ENCODE measurements at regions not wholly inside any gene's neighbourhood (a gene's known extent, or its start where the extent isn't known, plus 50 kb on each side); places are given as distances from the start of the nearest gene placed in this dataset.

GRCh38 chr1:68551459-68551858 is 54.6 kb upstream of the DEPDC1 start:
- CTCF ChIA-PET, result no interaction called here
- peaks cover 15% of the 10 kb centered on the region for H3K36me3 Mint-ChIP-seq

DNA sequence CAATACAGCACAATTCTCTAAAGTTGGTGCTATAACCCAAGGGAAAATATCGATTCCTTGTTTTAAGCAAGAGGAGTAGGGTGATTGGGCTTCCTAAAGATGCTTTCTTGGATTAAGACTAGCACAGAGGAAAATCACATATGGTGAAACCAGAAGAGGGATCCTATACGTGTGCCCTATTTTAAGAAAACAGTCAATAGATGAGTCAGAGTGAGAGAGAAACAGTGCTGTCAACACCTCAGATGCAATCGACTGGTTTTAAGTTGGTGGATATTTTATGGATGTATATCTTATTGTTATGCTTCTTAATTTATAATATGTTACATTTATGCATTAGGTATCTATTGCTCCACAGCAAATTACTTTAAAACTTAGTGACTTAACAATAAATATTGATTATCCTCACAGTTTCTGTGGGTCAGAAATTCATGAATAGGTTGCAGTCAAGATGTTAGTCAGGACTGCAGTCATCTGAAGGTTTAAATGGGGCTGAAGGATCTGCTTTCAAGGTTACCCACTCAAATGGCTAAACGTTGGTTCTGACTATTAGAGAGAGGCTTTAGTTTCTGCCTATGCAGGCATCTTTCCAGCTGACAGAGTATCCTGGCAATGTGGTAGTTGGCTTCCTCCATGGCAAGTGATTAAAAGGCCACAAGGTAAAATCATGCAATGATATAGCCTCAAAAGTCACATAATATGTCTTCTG is 61.6 kb upstream of the DEPDC1 start:
- ChIA-PET CTCF (no interaction called here), POLR2A (interaction anchor here (0.8 kb wide), 2 partner anchors 61 to 1461 kb away, joined by 3 read pairs; no protein-coding TSS in a partner anchor)
- no peak for TF ChIP-seq STAT6 (CRISPR knock-in tag; conservative IDR thresholded peaks at IDR 0.05; ENCODE audit: low read depth)
- TF ChIP-seq FOXK1 (CRISPR knock-in tag; IDR thresholded peaks at IDR 0.05), result no peak
- TF ChIP-seq NR2C2 (CRISPR knock-in tag; IDR thresholded peaks at IDR 0.05), result no peak
- no peak for TF ChIP-seq ZNF219 (CRISPR knock-in tag; IDR thresholded peaks at IDR 0.05; ENCODE audit: borderline replicate concordance)
- TF ChIP-seq CREB1 (CRISPR knock-in tag; IDR thresholded peaks at IDR 0.05), result no peak
- Mint-ChIP-seq H3K9me3 (peaks cover 15% of the 10 kb centered on the region), H3K27me3 (ENCODE audit: low read depth) (no peaks in the 10 kb centered on the region), H3K4me1 (no peaks in the 10 kb centered on the region), H3K4me3 (no peak overlapping the region), H3K27ac (no peak overlapping the region), H3K36me3 (peaks cover 10% of the 10 kb centered on the region)
- DNase-seq (ENCODE audit: low spot score) (no peak), ATAC-seq (no peak)

More at GRCh38 chr1:68551459-68551858, 54.6 kb upstream of the DEPDC1 start:
- no peak overlapping the region for H3K4me3 Mint-ChIP-seq
- no peaks in the 10 kb centered on the region for H3K27me3 Mint-ChIP-seq (ENCODE audit: low read depth)
- no peak overlapping the region for H3K27ac Mint-ChIP-seq
- H3K9me3 Mint-ChIP-seq, result peaks cover 59% of the 10 kb centered on the region
- ATAC-seq (no peak), DNase-seq (ENCODE audit: low spot score) (no peak)
- no peaks in the 10 kb centered on the region for H3K4me1 Mint-ChIP-seq
- no peak for TF ChIP-seq MXD4 (CRISPR knock-in tag; IDR thresholded peaks at IDR 0.05; ENCODE audit: borderline replicate concordance)
- POLR2A ChIA-PET, result no interaction called here

DNA sequence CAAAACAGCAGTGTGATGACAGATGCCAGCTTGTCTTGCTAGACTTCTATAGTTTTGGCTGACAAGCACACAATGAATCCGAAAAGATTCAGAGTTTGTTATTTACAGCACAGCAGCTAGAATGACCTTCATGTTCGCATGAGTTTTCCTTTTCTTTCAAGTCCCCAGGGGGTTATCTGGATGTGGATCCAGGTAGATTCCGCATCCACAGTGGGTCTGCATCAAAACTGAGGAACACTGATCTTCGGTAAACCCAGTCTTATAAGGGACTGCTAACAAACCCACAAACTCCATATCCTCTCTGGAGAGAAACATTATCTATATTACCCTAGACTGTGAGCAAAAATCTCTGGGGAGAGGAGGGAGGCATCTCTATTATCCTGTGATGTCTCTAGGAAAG is 69.0 kb upstream of the DEPDC1 start:
- POLR2A ChIA-PET, result no interaction called here
- H3K36me3 Mint-ChIP-seq, result no peaks in the 10 kb centered on the region
- ATAC-seq (peak; percentile 63), DNase-seq (ENCODE audit: low spot score) (no peak)
- H3K27me3 Mint-ChIP-seq (ENCODE audit: low read depth), result no peaks in the 10 kb centered on the region
- no peak overlapping the region for H3K4me3 Mint-ChIP-seq
- CTCF ChIA-PET, result interaction anchor here (1.0 kb wide), 1 partner anchor 34 kb away, joined by 3 read pairs; no protein-coding TSS in a partner anchor
- H3K27ac Mint-ChIP-seq, result no peak overlapping the region
- H3K4me1 Mint-ChIP-seq, result peaks cover 10% of the 10 kb centered on the region
- H3K9me3 Mint-ChIP-seq, result no peaks in the 10 kb centered on the region
- no peak for TF ChIP-seq HMGA2 (CRISPR knock-in tag; IDR thresholded peaks at IDR 0.05)
- TF ChIP-seq ZBTB43 (CRISPR knock-in tag; IDR thresholded peaks at IDR 0.05), result no peak
- TF ChIP-seq CTCF (IDR thresholded peaks at IDR 0.05), result no peak
- no peak for TF ChIP-seq CBFB (CRISPR knock-in tag; IDR thresholded peaks at IDR 0.05; ENCODE audit: low read depth)
- TF ChIP-seq NR3C1 (CRISPR knock-in tag; conservative IDR thresholded peaks at IDR 0.05; ENCODE audit: low read depth), result no peak
- TF ChIP-seq PREB (CRISPR knock-in tag; IDR thresholded peaks at IDR 0.05; ENCODE audit: borderline replicate concordance), result no peak
- TF ChIP-seq TP53 (CRISPR knock-in tag; IDR thresholded peaks at IDR 0.05), result no peak
- TF ChIP-seq HMGXB4 (CRISPR knock-in tag; IDR thresholded peaks at IDR 0.05), result no peak
- no peak for TF ChIP-seq ZNF219 (CRISPR knock-in tag; IDR thresholded peaks at IDR 0.05; ENCODE audit: borderline replicate concordance)
- no peak for TF ChIP-seq SMAD4 (CRISPR knock-in tag; IDR thresholded peaks at IDR 0.05)
- no peak for TF ChIP-seq JUN (CRISPR knock-in tag; IDR thresholded peaks at IDR 0.05)
- no peak for TF ChIP-seq MAX (CRISPR knock-in tag; IDR thresholded peaks at IDR 0.05)
- TF ChIP-seq, protein P1, sequence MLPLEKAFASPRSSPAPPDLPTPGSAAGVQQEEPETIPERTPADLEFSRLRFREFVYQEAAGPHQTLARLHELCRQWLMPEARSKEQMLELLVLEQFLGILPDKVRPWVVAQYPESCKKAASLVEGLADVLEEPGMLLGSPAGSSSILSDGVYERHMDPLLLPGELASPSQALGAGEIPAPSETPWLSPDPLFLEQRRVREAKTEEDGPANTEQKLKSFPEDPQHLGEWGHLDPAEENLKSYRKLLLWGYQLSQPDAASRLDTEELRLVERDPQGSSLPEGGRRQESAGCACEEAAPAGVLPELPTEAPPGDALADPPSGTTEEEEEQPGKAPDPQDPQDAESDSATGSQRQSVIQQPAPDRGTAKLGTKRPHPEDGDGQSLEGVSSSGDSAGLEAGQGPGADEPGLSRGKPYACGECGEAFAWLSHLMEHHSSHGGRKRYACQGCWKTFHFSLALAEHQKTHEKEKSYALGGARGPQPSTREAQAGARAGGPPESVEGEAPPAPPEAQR (CRISPR knock-in tag; IDR thresholded peaks at IDR 0.05), result no peak
- TF ChIP-seq IRF2 (CRISPR knock-in tag; IDR thresholded peaks at IDR 0.05; ENCODE audit: borderline replicate concordance, low read depth), result no peak
- TF ChIP-seq ZNF232 (CRISPR knock-in tag; IDR thresholded peaks at IDR 0.05), result no peak

Measured in WTC11 (cell line).